Calu3 (cell line): ENCODE measurements at regions not wholly inside any gene's neighbourhood (a gene's known extent, or its start where the extent isn't known, plus 50 kb on each side); places are given as distances from the start of the nearest gene placed in this dataset.

ENCODE experiments used
- BruUV-seq: library from RNA; stranded (reverse); fragments of 400-500 nt; replicated peaks from 2 replicates; lab custom pipeline; 2021; lab: Mats Ljungman, UMichigan
- CTCF ChIA-PET: fragments of 300-600 bp; sonication (Branson Sonifier 250); formaldehyde crosslinking; loops from one replicate; lab custom pipeline; 2022; ENCODE audit warnings: antibody characterized with exemption; lab: Charles Lee
- DNase-seq: peaks from one replicate; pipeline ENCODE4 v3.0.0; 2022
- H3K27ac Mint-ChIP-seq: one replicate; pipeline ENCODE4 v1.8.0; 2022; ENCODE audit warnings: mixed read lengths; ENCODE audit not compliant: unreplicated experiment
- H3K27me3 Mint-ChIP-seq: one replicate; pipeline ENCODE4 v1.8.0; 2022; ENCODE audit warnings: mixed read lengths; ENCODE audit not compliant: unreplicated experiment
- H3K36me3 Mint-ChIP-seq: one replicate; pipeline ENCODE4 v1.8.0; 2022; ENCODE audit warnings: mild to moderate bottlenecking, moderate library complexity, mixed read lengths; ENCODE audit not compliant: insufficient read depth, unreplicated experiment
- H3K4me1 Mint-ChIP-seq: one replicate; pipeline ENCODE4 v1.8.0; 2022; ENCODE audit warnings: mild to moderate bottlenecking, low read depth, mixed read lengths; ENCODE audit not compliant: unreplicated experiment
- H3K4me3 Mint-ChIP-seq: one replicate; pipeline ENCODE4 v1.8.0; 2022; ENCODE audit warnings: mild to moderate bottlenecking, low read depth, moderate library complexity, mixed read lengths; ENCODE audit not compliant: unreplicated experiment
- H3K9me3 Mint-ChIP-seq: one replicate; pipeline ENCODE4 v1.8.0; 2022; ENCODE audit warnings: low read depth, mixed read lengths; ENCODE audit not compliant: unreplicated experiment
- CTCF ChIP-seq: fragments of 200-600 bp; IDR thresholded peaks from one replicate; pipeline ENCODE4 v1.8.0; 2022; ENCODE audit warnings: antibody characterized with exemption; ENCODE audit not compliant: unreplicated experiment
- intact Hi-C: fragments of 100-400 bp; cut with micrococcal nuclease; formaldehyde crosslinking; loops from one replicate; pipeline ENCODE4 v1.10.0; 2022; ENCODE audit not compliant: unreplicated experiment

DNA sequence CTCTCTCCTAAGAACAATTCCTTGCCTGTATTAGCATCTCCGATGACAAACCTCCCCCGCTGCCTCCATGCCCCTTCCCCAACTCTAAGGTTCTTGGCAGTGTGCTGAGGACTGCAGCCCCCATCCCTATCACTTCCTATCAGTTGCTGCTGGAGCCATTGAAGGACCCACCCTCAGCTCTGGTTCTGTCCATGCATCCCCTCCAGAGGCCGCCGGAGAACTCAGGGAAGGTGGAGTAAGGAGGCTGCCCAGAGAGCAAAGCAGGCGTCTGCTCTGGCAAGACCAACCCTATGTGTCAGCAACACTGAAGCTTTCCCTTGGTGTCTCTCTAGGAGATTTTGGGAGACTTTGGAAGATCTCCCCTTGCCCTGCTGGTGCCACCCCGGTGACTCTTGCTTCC is 1139.5 kb downstream of the TBC1D22A start:
- Mint-ChIP-seq H3K4me3 (no peak overlapping the region), H3K9me3 (peaks cover 19% of the 10 kb centered on the region), H3K36me3 (no peaks in the 10 kb centered on the region), H3K4me1 (no peaks in the 10 kb centered on the region), H3K27me3 (no peaks in the 10 kb centered on the region), H3K27ac (no peak overlapping the region)
- CTCF ChIA-PET, result no interaction called here
- no peak for TF ChIP-seq CTCF
- BruUV-seq, result no TSS peak
- intact Hi-C loops, result no loop called here
- no peak for DNase-seq

DNA sequence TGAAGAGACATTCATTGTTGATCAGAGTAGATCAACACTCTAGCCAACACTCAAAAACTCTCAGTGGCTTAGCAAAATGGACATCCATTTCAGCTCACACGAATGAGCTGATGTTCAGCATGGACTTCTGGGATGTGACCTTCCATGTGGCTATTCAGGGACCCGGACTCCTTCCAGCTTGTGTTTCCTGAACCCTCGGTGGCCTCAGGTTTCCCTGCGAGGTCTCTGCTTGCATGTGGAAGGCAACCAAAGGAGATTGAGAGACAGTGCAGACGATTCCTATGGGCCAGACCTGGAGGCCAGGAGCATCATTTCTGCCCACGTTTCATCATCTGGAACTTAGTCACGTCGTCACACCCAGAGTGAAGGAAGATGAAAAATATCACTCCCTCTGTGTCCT is 1137.4 kb downstream of the TBC1D22A start:
- Mint-ChIP-seq H3K27me3 (no peaks in the 10 kb centered on the region), H3K27ac (no peak overlapping the region), H3K4me3 (no peak overlapping the region), H3K9me3 (peaks cover 15% of the 10 kb centered on the region), H3K36me3 (no peaks in the 10 kb centered on the region), H3K4me1 (no peaks in the 10 kb centered on the region)
- no TSS peak for BruUV-seq
- no peak for DNase-seq
- intact Hi-C loops, result no loop called here
- CTCF ChIA-PET, result no interaction called here
- no peak for TF ChIP-seq CTCF

GRCh38 chr22:47898946-47899345 is 1136.5 kb downstream of the TBC1D22A start:
- BruUV-seq, result no TSS peak
- Mint-ChIP-seq H3K27ac (no peak overlapping the region), H3K36me3 (no peaks in the 10 kb centered on the region), H3K27me3 (no peaks in the 10 kb centered on the region), H3K4me3 (no peak overlapping the region), H3K4me1 (no peaks in the 10 kb centered on the region), H3K9me3 (peaks cover 19% of the 10 kb centered on the region)
- intact Hi-C loops, result no loop called here
- CTCF ChIA-PET, result no interaction called here
- no peak for TF ChIP-seq CTCF
- no peak for DNase-seq

DNA sequence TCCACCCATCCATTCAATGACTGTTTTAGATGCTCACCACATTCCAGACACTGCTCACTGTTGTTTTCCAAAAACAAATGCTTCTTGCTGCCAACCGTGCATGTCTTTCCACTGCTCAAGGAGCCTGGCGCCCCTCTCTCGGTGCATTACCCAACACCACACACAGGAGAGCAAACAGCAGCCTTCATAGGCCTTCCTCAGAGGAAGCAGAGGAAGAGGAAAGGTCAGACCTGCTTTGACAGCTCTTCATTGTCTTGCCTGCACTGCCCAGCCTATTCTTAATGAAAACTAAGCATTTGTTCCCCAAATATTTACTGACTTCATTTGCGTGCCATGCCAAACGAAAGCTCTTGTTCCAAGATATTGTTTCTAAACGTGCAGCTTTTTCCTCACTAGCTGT is 1129.2 kb downstream of the TBC1D22A start:
- no peak for TF ChIP-seq CTCF
- no peaks in the 10 kb centered on the region for H3K36me3 Mint-ChIP-seq
- no peaks in the 10 kb centered on the region for H3K4me1 Mint-ChIP-seq
- CTCF ChIA-PET, result no interaction called here
- H3K4me3 Mint-ChIP-seq, result no peak overlapping the region
- no peak overlapping the region for H3K27ac Mint-ChIP-seq
- H3K27me3 Mint-ChIP-seq, result no peaks in the 10 kb centered on the region
- intact Hi-C loops, result no loop called here
- DNase-seq, result no peak
- no TSS peak for BruUV-seq
- peaks cover 20% of the 10 kb centered on the region for H3K9me3 Mint-ChIP-seq

DNA sequence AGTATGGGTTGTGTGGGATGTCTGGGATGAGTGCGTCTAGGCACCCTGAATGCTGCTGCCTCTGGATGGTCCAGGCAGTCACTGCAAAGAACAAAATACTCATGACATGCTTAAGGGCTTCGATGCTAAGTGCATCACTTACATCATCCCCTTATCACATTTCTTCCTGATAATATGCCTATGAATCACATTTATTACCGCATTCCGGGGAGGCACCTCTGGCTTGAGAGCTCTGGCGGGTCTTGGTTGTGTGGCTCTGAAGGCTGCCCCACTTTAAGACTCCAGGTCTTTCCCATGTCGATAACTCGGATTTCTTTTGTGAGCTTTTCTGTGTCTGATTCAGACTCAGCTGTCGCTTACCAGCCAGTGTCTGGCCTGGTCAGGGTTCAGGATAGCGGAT is 1126.4 kb downstream of the TBC1D22A start:
- CTCF ChIA-PET, result no interaction called here
- Mint-ChIP-seq H3K4me1 (no peaks in the 10 kb centered on the region), H3K36me3 (peaks cover 5% of the 10 kb centered on the region), H3K4me3 (no peak overlapping the region), H3K27ac (no peak overlapping the region), H3K9me3 (peaks cover 25% of the 10 kb centered on the region), H3K27me3 (no peaks in the 10 kb centered on the region)
- intact Hi-C loops, result no loop called here
- DNase-seq, result no peak
- BruUV-seq, result no TSS peak
- no peak for TF ChIP-seq CTCF
